Brain pericyte (primary cell): ENCODE measurements at regions not wholly inside any gene's neighbourhood (a gene's known extent, or its start where the extent isn't known, plus 50 kb on each side); places are given as distances from the start of the nearest gene placed in this dataset.

ENCODE experiments used
- DNase-seq: peaks from one replicate; pipeline ENCODE4 v3.0.0-alpha.2; 2012; ENCODE audit warnings: low read depth, low spot score

GRCh38 chr4:26071688-26072087 is 157.7 kb downstream of the SMIM20 start:
- DNase-seq, result no peak

- no peak for DNase-seq
Measured at GRCh38 chr4:26073886-26074560, 160.0 kb downstream of the SMIM20 start.

- DNase-seq, result no peak
Measured at GRCh38 chr4:26074712-26075430, 160.9 kb downstream of the SMIM20 start.

GRCh38 chr4:26075583-26075982 is 161.6 kb downstream of the SMIM20 start:
- no peak for DNase-seq

- no peak for DNase-seq
Measured at GRCh38 chr4:26076000-26076587, 162.1 kb downstream of the SMIM20 start.

GRCh38 chr4:26076896-26077295 is 162.9 kb downstream of the SMIM20 start:
- DNase-seq, result no peak

GRCh38 chr4:26077756-26078155 is 163.7 kb downstream of the SMIM20 start:
- no peak for DNase-seq

GRCh38 chr4:26080870-26081628 is 167.0 kb downstream of the SMIM20 start:
- DNase-seq, result no peak

GRCh38 chr4:26081795-26082498 is 167.9 kb downstream of the SMIM20 start:
- DNase-seq, result no peak

- no peak for DNase-seq
Measured at GRCh38 chr4:26082565-26082964, 168.5 kb downstream of the SMIM20 start.

- DNase-seq, result no peak
Measured at GRCh38 chr4:26083987-26084386, 170.0 kb downstream of the SMIM20 start.

GRCh38 chr4:26084414-26084813 is 170.4 kb downstream of the SMIM20 start:
- no peak for DNase-seq

GRCh38 chr4:26085551-26085950 is 171.5 kb downstream of the SMIM20 start:
- no peak for DNase-seq

- no peak for DNase-seq
Measured at GRCh38 chr4:26086621-26087441, 172.8 kb downstream of the SMIM20 start.

- no peak for DNase-seq
Measured at GRCh38 chr4:26088433-26088928, 174.5 kb downstream of the SMIM20 start.

GRCh38 chr4:26093551-26093950 is 179.5 kb downstream of the SMIM20 start:
- DNase-seq, result no peak

GRCh38 chr4:26094076-26094475 is 180.1 kb downstream of the SMIM20 start:
- no peak for DNase-seq

GRCh38 chr4:26094911-26095310 is 180.9 kb downstream of the SMIM20 start:
- no peak for DNase-seq

- DNase-seq, result no peak
Measured at GRCh38 chr4:26099967-26100366, 185.9 kb downstream of the SMIM20 start.

- DNase-seq, result no peak
Measured at GRCh38 chr4:26101011-26101410, 187.0 kb downstream of the SMIM20 start.
